ENCODE measurements at regions not wholly inside any gene's neighbourhood (a gene's known extent, or its start where the extent isn't known, plus 50 kb on each side); places are given as distances from the start of the nearest gene placed in this dataset.
A peak's percentile ranks its signal among the peaks of the same experiment; 100 is the strongest.

- in situ Hi-C loops (cut with HindIII; ENCODE audit: low sequenced_read_pairs) = no loop called here
- DNase-seq (ENCODE audit: low spot score) = no peak
Observed at GRCh38 chr17:77879896-77880280, 78.6 kb upstream of the TNRC6C start.

GRCh38 chr17:77880711-77881450, 77.6 kb upstream of the TNRC6C start:
- DNase-seq (ENCODE audit: low spot score) = no peak
- in situ Hi-C loops (cut with HindIII; ENCODE audit: low sequenced_read_pairs) = no loop called here

GRCh38 chr17:77881545-77881944, 77.0 kb upstream of the TNRC6C start:
- no peak for DNase-seq (ENCODE audit: low spot score)
- in situ Hi-C loops (cut with HindIII; ENCODE audit: low sequenced_read_pairs) = no loop called here

GRCh38 chr17:77882040-77882439, 76.5 kb upstream of the TNRC6C start:
- in situ Hi-C loops (cut with HindIII; ENCODE audit: low sequenced_read_pairs) = no loop called here
- no peak for DNase-seq (ENCODE audit: low spot score)

GRCh38 chr17:77882481-77883212, 75.9 kb upstream of the TNRC6C start:
- in situ Hi-C loops (cut with HindIII; ENCODE audit: low sequenced_read_pairs) = no loop called here
- no peak for DNase-seq (ENCODE audit: low spot score)

GRCh38 chr17:77883213-77883650, 75.3 kb upstream of the TNRC6C start:
- DNase-seq (ENCODE audit: low spot score) = no peak
- in situ Hi-C loops (cut with HindIII; ENCODE audit: low sequenced_read_pairs) = no loop called here

- in situ Hi-C loops (cut with HindIII; ENCODE audit: low sequenced_read_pairs) = no loop called here
Observed at GRCh38 chr17:77884019-77884418, 74.5 kb upstream of the TNRC6C start.

GRCh38 chr17:77884967-77885641, 73.4 kb upstream of the TNRC6C start:
- in situ Hi-C loops (cut with HindIII; ENCODE audit: low sequenced_read_pairs) = no loop called here

More at GRCh38 chr17:77884019-77884418, 74.5 kb upstream of the TNRC6C start:
- DNase-seq (ENCODE audit: low spot score) = peak; percentile 97

GRCh38 chr17:77885678-77886386, 72.7 kb upstream of the TNRC6C start:
- DNase-seq (ENCODE audit: low spot score) = no peak
- in situ Hi-C loops (cut with HindIII; ENCODE audit: low sequenced_read_pairs) = no loop called here

More at GRCh38 chr17:77884967-77885641, 73.4 kb upstream of the TNRC6C start:
- peak; percentile 41 for DNase-seq (ENCODE audit: low spot score)

- in situ Hi-C loops (cut with HindIII; ENCODE audit: low sequenced_read_pairs) = no loop called here
- no peak for DNase-seq (ENCODE audit: low spot score)
Observed at GRCh38 chr17:77886387-77886728, 72.1 kb upstream of the TNRC6C start.

GRCh38 chr17:77887110-77887463, 71.4 kb upstream of the TNRC6C start:
- in situ Hi-C loops (cut with HindIII; ENCODE audit: low sequenced_read_pairs) = no loop called here
- DNase-seq (ENCODE audit: low spot score) = no peak

- in situ Hi-C loops (cut with HindIII; ENCODE audit: low sequenced_read_pairs) = no loop called here
- DNase-seq (ENCODE audit: low spot score) = peak; percentile 73
Observed at GRCh38 chr17:77887464-77888241, 70.8 kb upstream of the TNRC6C start.

- in situ Hi-C loops (cut with HindIII; ENCODE audit: low sequenced_read_pairs) = no loop called here
- DNase-seq (ENCODE audit: low spot score) = no peak
Observed at GRCh38 chr17:77888242-77889134, 70.0 kb upstream of the TNRC6C start.

GRCh38 chr17:77889135-77889505, 69.4 kb upstream of the TNRC6C start:
- DNase-seq (ENCODE audit: low spot score) = no peak

GRCh38 chr17:77889866-77890760, 68.4 kb upstream of the TNRC6C start:
- no peak for DNase-seq (ENCODE audit: low spot score)
- in situ Hi-C loops (cut with HindIII; ENCODE audit: low sequenced_read_pairs) = no loop called here

More at GRCh38 chr17:77889135-77889505, 69.4 kb upstream of the TNRC6C start:
- in situ Hi-C loops (cut with HindIII; ENCODE audit: low sequenced_read_pairs) = no loop called here

GRCh38 chr17:77890771-77891170, 67.7 kb upstream of the TNRC6C start:
- in situ Hi-C loops (cut with HindIII; ENCODE audit: low sequenced_read_pairs) = no loop called here
- no peak for DNase-seq (ENCODE audit: low spot score)

GRCh38 chr17:77891602-77892001, 66.9 kb upstream of the TNRC6C start:
- no peak for DNase-seq (ENCODE audit: low spot score)
- in situ Hi-C loops (cut with HindIII; ENCODE audit: low sequenced_read_pairs) = no loop called here

Data from G401 (cell line).